ENCODE measurements at regions not wholly inside any gene's neighbourhood (a gene's known extent, or its start where the extent isn't known, plus 50 kb on each side); places are given as distances from the start of the nearest gene placed in this dataset.

DNA sequence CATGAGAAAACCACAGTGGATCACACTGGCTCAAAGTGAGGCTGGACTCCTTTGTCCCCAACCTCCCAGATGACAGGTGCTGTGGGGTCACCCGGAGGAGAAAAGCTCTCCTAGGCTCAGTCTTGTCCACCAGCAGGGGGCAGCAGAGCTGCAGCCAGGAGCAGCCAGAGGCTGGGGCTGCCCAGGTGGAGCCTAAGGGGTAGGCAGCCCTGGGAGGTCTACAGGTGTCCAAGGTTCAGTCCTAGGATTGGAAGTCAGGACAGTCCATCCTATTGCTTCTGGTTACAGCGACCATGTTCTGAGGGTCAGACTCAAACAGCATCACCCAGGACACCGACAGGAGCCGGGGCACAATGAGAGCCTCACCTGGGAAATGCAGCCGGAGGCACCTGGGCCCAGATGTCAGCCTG is 77.6 kb upstream of the IGLL5 start:
- no peak overlapping the region for H2AFZ ChIP-seq
- H3K9ac ChIP-seq: no peak overlapping the region
- no peaks in the 10 kb centered on the region for H3K4me1 ChIP-seq
- no peaks in the 10 kb centered on the region for H3K79me2 ChIP-seq
- no peaks in the 10 kb centered on the region for H3K9me3 ChIP-seq (ENCODE audit: control insufficient read depth, low read length)
- H3K4me2 ChIP-seq (ENCODE audit: low read length): no peak overlapping the region
- H3K36me3 ChIP-seq (ENCODE audit: control insufficient read depth, insufficient read depth, low read length): no peaks in the 10 kb centered on the region
- no peak overlapping the region for H3K4me3 ChIP-seq (ENCODE audit: low read depth, low read length)
- no peaks in the 10 kb centered on the region for H3K27me3 ChIP-seq (ENCODE audit: control insufficient read depth, insufficient read depth, low read length)
- TF ChIP-seq, protein P1, sequence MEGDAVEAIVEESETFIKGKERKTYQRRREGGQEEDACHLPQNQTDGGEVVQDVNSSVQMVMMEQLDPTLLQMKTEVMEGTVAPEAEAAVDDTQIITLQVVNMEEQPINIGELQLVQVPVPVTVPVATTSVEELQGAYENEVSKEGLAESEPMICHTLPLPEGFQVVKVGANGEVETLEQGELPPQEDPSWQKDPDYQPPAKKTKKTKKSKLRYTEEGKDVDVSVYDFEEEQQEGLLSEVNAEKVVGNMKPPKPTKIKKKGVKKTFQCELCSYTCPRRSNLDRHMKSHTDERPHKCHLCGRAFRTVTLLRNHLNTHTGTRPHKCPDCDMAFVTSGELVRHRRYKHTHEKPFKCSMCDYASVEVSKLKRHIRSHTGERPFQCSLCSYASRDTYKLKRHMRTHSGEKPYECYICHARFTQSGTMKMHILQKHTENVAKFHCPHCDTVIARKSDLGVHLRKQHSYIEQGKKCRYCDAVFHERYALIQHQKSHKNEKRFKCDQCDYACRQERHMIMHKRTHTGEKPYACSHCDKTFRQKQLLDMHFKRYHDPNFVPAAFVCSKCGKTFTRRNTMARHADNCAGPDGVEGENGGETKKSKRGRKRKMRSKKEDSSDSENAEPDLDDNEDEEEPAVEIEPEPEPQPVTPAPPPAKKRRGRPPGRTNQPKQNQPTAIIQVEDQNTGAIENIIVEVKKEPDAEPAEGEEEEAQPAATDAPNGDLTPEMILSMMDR (IDR thresholded peaks at IDR 0.05): peak; percentile 61
- H3K27ac ChIP-seq: no peak overlapping the region

DNA sequence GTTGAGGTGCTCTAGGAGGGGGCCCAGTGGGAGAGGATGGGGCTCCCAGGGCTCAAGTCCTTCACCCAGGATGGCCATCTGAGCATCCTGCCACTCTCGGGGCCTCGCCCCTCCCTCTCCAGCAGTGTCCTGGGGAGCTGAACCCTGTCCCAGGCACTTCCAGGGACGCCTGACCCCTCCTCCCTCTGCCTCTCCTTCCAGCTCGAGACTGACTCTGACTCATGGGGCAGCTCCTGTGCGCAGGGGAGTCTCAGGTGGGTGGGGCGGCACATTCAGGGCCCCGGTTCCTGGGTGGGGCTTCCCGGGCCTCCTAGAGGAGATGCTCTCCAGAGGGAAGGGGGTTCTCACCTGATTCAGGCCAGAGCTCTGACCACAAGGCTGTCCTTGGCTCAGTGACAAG is 77.1 kb upstream of the IGLL5 start:
- no peaks in the 10 kb centered on the region for H3K79me2 ChIP-seq
- no peaks in the 10 kb centered on the region for H3K27me3 ChIP-seq (ENCODE audit: control insufficient read depth, insufficient read depth, low read length)
- no peak overlapping the region for H2AFZ ChIP-seq
- H3K9me3 ChIP-seq (ENCODE audit: control insufficient read depth, low read length): no peaks in the 10 kb centered on the region
- no peak overlapping the region for H3K9ac ChIP-seq
- no peaks in the 10 kb centered on the region for H3K36me3 ChIP-seq (ENCODE audit: control insufficient read depth, insufficient read depth, low read length)
- no peak overlapping the region for H3K27ac ChIP-seq
- H3K4me3 ChIP-seq (ENCODE audit: low read depth, low read length): no peak overlapping the region
- no peaks in the 10 kb centered on the region for H3K4me1 ChIP-seq
- TF ChIP-seq, protein P1 (IDR thresholded peaks at IDR 0.05): no peak
- H3K4me2 ChIP-seq (ENCODE audit: low read length): no peak overlapping the region

DNA sequence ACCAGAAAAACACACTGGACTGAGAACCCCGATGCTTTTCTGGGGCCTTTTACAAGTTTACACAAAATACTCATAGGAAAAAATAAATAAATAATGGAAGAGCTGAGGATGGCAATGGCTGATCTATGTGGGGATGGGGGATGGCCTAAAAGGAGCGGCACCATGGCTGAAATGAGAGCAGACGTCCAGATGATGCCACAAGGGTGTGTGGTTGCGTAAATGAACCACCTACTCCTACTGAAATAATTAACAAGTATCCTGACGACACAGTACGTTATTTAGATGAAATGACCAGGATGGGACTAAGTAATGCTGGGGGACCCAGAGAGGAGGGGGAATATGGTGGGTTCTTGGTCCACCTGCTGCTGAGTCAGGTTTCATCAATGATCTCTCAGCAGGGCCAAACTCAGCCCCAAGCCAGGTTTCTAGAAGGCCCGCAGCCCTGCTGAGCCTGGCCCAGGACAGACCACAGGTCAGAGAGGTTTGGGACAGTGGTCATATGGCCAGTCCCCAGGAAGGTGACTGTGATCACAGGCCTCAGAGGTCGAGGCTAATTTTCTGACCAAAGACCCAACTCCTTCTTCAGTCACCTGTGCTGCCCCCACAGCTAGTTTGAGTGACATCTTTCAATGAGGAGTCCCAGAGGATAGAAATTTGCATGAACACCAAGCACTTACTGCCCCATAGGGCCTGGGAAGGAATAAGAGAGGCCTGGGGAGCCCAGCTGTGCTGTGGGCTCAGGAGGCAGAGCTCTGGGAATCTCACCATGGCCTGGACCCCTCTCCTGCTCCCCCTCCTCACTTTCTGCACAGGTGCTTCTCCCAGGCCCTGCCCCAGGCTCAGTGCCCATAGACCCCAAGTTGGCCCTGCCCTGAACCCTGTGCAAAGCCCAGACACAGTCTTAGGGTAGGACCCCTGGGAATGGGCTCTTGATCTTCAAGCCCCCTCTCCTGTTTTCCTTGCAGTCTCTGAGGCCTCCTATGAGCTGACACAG is 76.3 kb upstream of the IGLL5 start:
- no peak overlapping the region for H3K9ac ChIP-seq
- H3K27me3 ChIP-seq (ENCODE audit: control insufficient read depth, insufficient read depth, low read length): no peaks in the 10 kb centered on the region
- H3K4me2 ChIP-seq (ENCODE audit: low read length): no peak overlapping the region
- H3K27ac ChIP-seq: no peak overlapping the region
- H3K4me3 ChIP-seq (ENCODE audit: low read depth, low read length): no peak overlapping the region
- no peaks in the 10 kb centered on the region for H3K79me2 ChIP-seq
- TF ChIP-seq, protein P1 (IDR thresholded peaks at IDR 0.05): no peak
- no peak overlapping the region for H2AFZ ChIP-seq
- H3K36me3 ChIP-seq (ENCODE audit: control insufficient read depth, insufficient read depth, low read length): no peaks in the 10 kb centered on the region
- no peaks in the 10 kb centered on the region for H3K4me1 ChIP-seq
- H3K9me3 ChIP-seq (ENCODE audit: control insufficient read depth, low read length): no peaks in the 10 kb centered on the region

DNA sequence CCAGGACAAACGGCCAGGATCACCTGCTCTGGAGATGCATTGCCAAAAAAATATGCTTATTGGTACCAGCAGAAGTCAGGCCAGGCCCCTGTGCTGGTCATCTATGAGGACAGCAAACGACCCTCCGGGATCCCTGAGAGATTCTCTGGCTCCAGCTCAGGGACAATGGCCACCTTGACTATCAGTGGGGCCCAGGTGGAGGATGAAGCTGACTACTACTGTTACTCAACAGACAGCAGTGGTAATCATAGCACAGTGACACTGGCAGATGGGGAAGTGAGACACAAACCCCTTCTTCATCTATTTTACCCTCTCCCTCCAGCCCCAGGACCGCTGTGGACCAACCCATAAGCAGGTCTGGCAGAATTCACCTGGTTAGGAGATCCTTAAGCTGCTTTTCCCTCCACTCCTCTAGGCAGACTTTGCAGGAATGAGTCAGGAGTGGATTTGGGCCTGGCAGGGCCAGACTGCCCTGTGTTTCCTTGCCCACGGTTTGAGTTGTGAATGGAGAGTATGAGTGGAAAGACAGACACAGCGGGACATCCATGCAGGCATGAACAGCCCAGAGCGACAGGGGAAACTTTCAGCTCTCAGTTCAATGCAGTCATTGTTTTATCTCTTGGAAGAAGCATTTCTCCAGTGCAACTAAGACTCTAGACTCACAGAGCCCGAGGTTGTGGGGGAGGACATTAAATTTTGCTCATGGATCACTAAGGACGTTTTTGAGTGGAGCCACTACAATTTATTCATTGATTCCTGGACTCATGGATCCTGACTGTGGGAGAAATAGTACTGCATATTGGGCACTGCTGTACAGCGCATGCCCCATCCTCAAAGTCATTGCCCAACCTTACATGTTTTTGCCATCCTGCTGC is 75.3 kb upstream of the IGLL5 start:
- H3K4me3 ChIP-seq (ENCODE audit: low read depth, low read length): no peak overlapping the region
- no peaks in the 10 kb centered on the region for H3K4me1 ChIP-seq
- no peak overlapping the region for H2AFZ ChIP-seq
- no peak overlapping the region for H3K4me2 ChIP-seq (ENCODE audit: low read length)
- H3K79me2 ChIP-seq: no peaks in the 10 kb centered on the region
- H3K36me3 ChIP-seq (ENCODE audit: control insufficient read depth, insufficient read depth, low read length): no peaks in the 10 kb centered on the region
- H3K9ac ChIP-seq: no peak overlapping the region
- no peaks in the 10 kb centered on the region for H3K9me3 ChIP-seq (ENCODE audit: control insufficient read depth, low read length)
- H3K27ac ChIP-seq: no peak overlapping the region
- TF ChIP-seq, protein P1 (IDR thresholded peaks at IDR 0.05): no peak
- H3K27me3 ChIP-seq (ENCODE audit: control insufficient read depth, insufficient read depth, low read length): no peaks in the 10 kb centered on the region

All from parathyroid adenoma (tissue), 2 donors.